Mucosa of descending colon (tissue), 3 donors: ENCODE measurements at regions not wholly inside any gene's neighbourhood (a gene's known extent, or its start where the extent isn't known, plus 50 kb on each side); places are given as distances from the start of the nearest gene placed in this dataset.

Experiments used
- ATAC-seq: fragments of 200-7000 bp; cut with Tn5 transposase; one replicate; pipeline ENCODE4 v1.9.1; 2020; ENCODE audit warnings: mild to moderate bottlenecking, moderate library complexity
- DNase-seq, 3 donors: peaks; one replicate each; pipeline ENCODE4 v3.0.0-alpha.2; 2020
- H3K36me3 ChIP-seq: fragments of 200-600 bp; one replicate; pipeline ENCODE4 v1.8.0; 2021; ENCODE audit warnings: low read depth, mild to moderate bottlenecking
- H3K4me1 ChIP-seq: fragments of 200-600 bp; one replicate; pipeline ENCODE4 v1.8.0; 2021; ENCODE audit warnings: low read depth, mild to moderate bottlenecking
- H3K4me3 ChIP-seq: fragments of 200-600 bp; one replicate; pipeline ENCODE4 v1.8.0; 2021; ENCODE audit warnings: mild to moderate bottlenecking
- H3K9me3 ChIP-seq: fragments of 200-600 bp; one replicate; pipeline ENCODE4 v1.8.0; 2021; ENCODE audit warnings: mild to moderate bottlenecking
- CTCF ChIP-seq: fragments of 200-600 bp; IDR thresholded peaks from one replicate; pipeline ENCODE4 v1.8.0; 2022; ENCODE audit warnings: antibody characterized with exemption, mild to moderate bottlenecking
- intact Hi-C, 2 donors: fragments of 100-400 bp; cut with DNase I in 1 of 2; cut with micrococcal nuclease in 1 of 2; formaldehyde crosslinking; loops; one replicate each; pipeline versions ENCODE4 v1.11.0 to v1.11.1; 2022; cut with DNase I, micrococcal nuclease
- donor health status: DM: no; HTN: no; CAD: no; lungs with moderate emphysema.
- donor health status: DM: no; HTN: no; CAD: no.
- donor health status: DM: no; HTN: yes; CAD: no.

- intact Hi-C loops = no loop called here
- Histone ChIP-seq H3K9me3 (no peaks in the 10 kb centered on the region), H3K36me3 (no peaks in the 10 kb centered on the region), H3K4me1 (no peaks in the 10 kb centered on the region), H3K4me3 (no peak overlapping the region)
- ATAC-seq (no peak), DNase-seq (no peak)
- TF ChIP-seq CTCF = no peak
Measured at GRCh38 chr6:165881806-165882205, 218.8 kb upstream of the PDE10A start.

- no peak for DNase-seq
- Histone ChIP-seq H3K36me3 (no peaks in the 10 kb centered on the region), H3K9me3 (no peaks in the 10 kb centered on the region), H3K4me1 (no peaks in the 10 kb centered on the region), H3K4me3 (no peak overlapping the region)
- no peak for ATAC-seq
- intact Hi-C loops = no loop called here
- TF ChIP-seq CTCF = no peak
Measured at GRCh38 chr6:165880686-165881085, 217.6 kb upstream of the PDE10A start.

- intact Hi-C loops = no loop called here
- no peak for ATAC-seq
- TF ChIP-seq CTCF = no peak
- Histone ChIP-seq H3K4me3 (no peak overlapping the region), H3K4me1 (no peaks in the 10 kb centered on the region), H3K9me3 (no peaks in the 10 kb centered on the region), H3K36me3 (no peaks in the 10 kb centered on the region)
- DNase-seq = no peak
Measured at GRCh38 chr6:165877773-165878172, 214.7 kb upstream of the PDE10A start.

GRCh38 chr6:165877192-165877591 is 214.2 kb upstream of the PDE10A start:
- DNase-seq (no peak), ATAC-seq (no peak)
- intact Hi-C loops = no loop called here
- Histone ChIP-seq H3K36me3 (no peaks in the 10 kb centered on the region), H3K9me3 (no peaks in the 10 kb centered on the region), H3K4me1 (no peaks in the 10 kb centered on the region), H3K4me3 (no peak overlapping the region)
- TF ChIP-seq CTCF = no peak

- Histone ChIP-seq H3K4me3 (no peak overlapping the region), H3K4me1 (no peaks in the 10 kb centered on the region), H3K9me3 (no peaks in the 10 kb centered on the region), H3K36me3 (no peaks in the 10 kb centered on the region)
- intact Hi-C loops = no loop called here
- ATAC-seq = peak; percentile 48
- TF ChIP-seq CTCF = no peak
- DNase-seq = peak in 1 of 3 donors; percentile 28
Measured at GRCh38 chr6:165876588-165876987, 213.5 kb upstream of the PDE10A start.

GRCh38 chr6:165875946-165876345 is 212.9 kb upstream of the PDE10A start:
- no peaks in the 10 kb centered on the region for H3K4me1 ChIP-seq
- H3K4me3 ChIP-seq = no peak overlapping the region
- no peaks in the 10 kb centered on the region for H3K9me3 ChIP-seq
- TF ChIP-seq CTCF = no peak
- intact Hi-C loops = no loop called here
- no peaks in the 10 kb centered on the region for H3K36me3 ChIP-seq
- ATAC-seq (no peak), DNase-seq (no peak)
